IMR-90 (cell line): ENCODE measurements at regions not wholly inside any gene's neighbourhood (a gene's known extent, or its start where the extent isn't known, plus 50 kb on each side); places are given as distances from the start of the nearest gene placed in this dataset.

ENCODE experiments used
- BHLHE40 ChIP-seq: fragments of 150-350 bp; IDR thresholded peaks from 2 replicates; pipeline ENCODE4 v1.6.1; 2016; ENCODE audit warnings: mild to moderate bottlenecking, low read depth, low read length
- CTCF ChIP-seq: conservative IDR thresholded peaks from 2 replicates; pipeline ENCODE4 v1.5.1; 2012; ENCODE audit warnings: mild to moderate bottlenecking, low read depth, low read length, improper control_type of control experiment
- ELK1 ChIP-seq: fragments of 150-350 bp; IDR thresholded peaks from 2 replicates; pipeline ENCODE4 v1.6.1; 2016; ENCODE audit warnings: low read depth, mild to moderate bottlenecking, low read length, moderate library complexity, borderline replicate concordance
- MAFK ChIP-seq: IDR thresholded peaks from 2 replicates; pipeline ENCODE4 v1.6.1; 2012; ENCODE audit warnings: low read depth, low read length, improper control_type of control experiment
- MAZ ChIP-seq: IDR thresholded peaks from 2 replicates; pipeline ENCODE4 v1.6.1; 2012; ENCODE audit warnings: low read depth, mild to moderate bottlenecking, low read length, improper control_type of control experiment, moderate library complexity, borderline replicate concordance
- MXI1 ChIP-seq: IDR thresholded peaks from 2 replicates; pipeline ENCODE4 v1.6.1; 2012; ENCODE audit warnings: low read depth, mild to moderate bottlenecking, low read length, moderate library complexity, borderline replicate concordance
- NFE2L2 ChIP-seq: fragments of 150-350 bp; IDR thresholded peaks from 2 replicates; pipeline ENCODE4 v1.6.1; 2016; ENCODE audit warnings: low read depth, mild to moderate bottlenecking, low read length
- POLR2A ChIP-seq: IDR thresholded peaks from 2 replicates; pipeline ENCODE4 v1.6.1; 2012; ENCODE audit warnings: mild to moderate bottlenecking, low read depth, low read length
- RAD21 ChIP-seq: IDR thresholded peaks from 2 replicates; pipeline ENCODE4 v1.6.1; 2012; ENCODE audit warnings: low read length, improper control_type of control experiment
- RFX5 ChIP-seq: IDR thresholded peaks from 2 replicates; pipeline ENCODE4 v1.8.0; 2012; ENCODE audit warnings: low read depth, mild to moderate bottlenecking, low read length, moderate library complexity

DNA sequence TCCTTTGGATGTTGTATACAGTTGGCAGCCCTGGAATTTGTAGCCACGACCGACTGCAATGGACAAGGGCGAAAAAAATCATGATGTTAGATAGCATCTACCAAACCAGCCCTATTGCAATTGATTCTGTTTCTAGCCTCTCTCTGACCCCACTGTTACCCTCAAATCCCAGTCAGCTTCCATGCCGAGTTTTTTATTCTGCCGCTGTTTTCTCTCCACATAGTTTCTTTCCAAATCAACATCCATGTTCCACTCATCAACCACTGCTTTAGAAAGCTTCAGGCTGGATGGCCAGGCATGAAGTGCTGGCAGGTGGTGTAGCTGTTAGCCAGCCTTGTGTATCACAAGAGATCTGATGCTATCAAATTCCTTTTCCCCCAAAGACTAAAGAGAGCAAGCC, 272.8 kb downstream of the FIGN start:
- no peak for TF ChIP-seq MXI1
- no peak for TF ChIP-seq CTCF
- no peak for TF ChIP-seq ELK1
- no peak for TF ChIP-seq BHLHE40
- TF ChIP-seq POLR2A: no peak
- no peak for TF ChIP-seq NFE2L2
- no peak for TF ChIP-seq RFX5
- no peak for TF ChIP-seq RAD21
- no peak for TF ChIP-seq MAFK
- TF ChIP-seq MAZ: no peak
